Smooth muscle cell (in vitro differentiated cells): ENCODE measurements at regions not wholly inside any gene's neighbourhood (a gene's known extent, or its start where the extent isn't known, plus 50 kb on each side); places are given as distances from the start of the nearest gene placed in this dataset.

Experiments used
- DNase-seq: peaks from one replicate; lab custom pipeline; 2025; ENCODE audit not compliant: unreplicated experiment; lab: John Stamatoyannopoulos, UW
- H2AFZ ChIP-seq: fragments of 200-600 bp; sonication (generic); 2 replicates; pipeline ENCODE4 v1.6.0; 2016; ENCODE audit warnings: antibody characterized with exemption, low read depth, mild to moderate bottlenecking
- H3F3A ChIP-seq: fragments of 200-600 bp; sonication (generic); 2 replicates; pipeline ENCODE4 v1.6.0; 2017; ENCODE audit warnings: antibody characterized with exemption, low read depth
- H3K27ac ChIP-seq: fragments of 200-600 bp; sonication (generic); 2 replicates; pipeline ENCODE4 v1.5.1; 2016; ENCODE audit warnings: low read depth, mild to moderate bottlenecking
- H3K27me3 ChIP-seq: fragments of 200-600 bp; sonication (generic); 2 replicates; pipeline ENCODE4 v1.6.1; 2016; ENCODE audit warnings: low read depth, mild to moderate bottlenecking
- H3K36me3 ChIP-seq: fragments of 200-600 bp; sonication (generic); 2 replicates; pipeline ENCODE4 v1.5.1; 2016; ENCODE audit warnings: low read depth
- H3K4me1 ChIP-seq: fragments of 200-600 bp; sonication (generic); 2 replicates; pipeline ENCODE4 v1.5.1; 2016; ENCODE audit warnings: low read depth
- H3K4me2 ChIP-seq: fragments of 200-600 bp; sonication (generic); 2 replicates; pipeline ENCODE4 v1.6.0; 2016; ENCODE audit warnings: mild to moderate bottlenecking
- H3K4me3 ChIP-seq: fragments of 200-600 bp; sonication (generic); 2 replicates; pipeline ENCODE4 v1.5.1; 2016; ENCODE audit warnings: mild to moderate bottlenecking
- H3K79me2 ChIP-seq: fragments of 200-600 bp; sonication (generic); 2 replicates; pipeline ENCODE4 v1.6.0; 2016; ENCODE audit warnings: low read depth, mild to moderate bottlenecking
- H3K9ac ChIP-seq: fragments of 200-600 bp; sonication (generic); 2 replicates; pipeline ENCODE4 v1.6.0; 2016; ENCODE audit warnings: low read depth
- H3K9me3 ChIP-seq: fragments of 200-600 bp; sonication (generic); replicated peaks from 2 replicates; pipeline ENCODE4 v1.5.1; 2016; ENCODE audit warnings: low read depth
- H4K20me1 ChIP-seq: fragments of 200-600 bp; sonication (generic); 2 replicates; pipeline ENCODE4 v1.6.0; 2016; ENCODE audit warnings: low read depth
- WGBS: methylation state at CpG from one replicate; pipeline ENCODE4 v1.1.7; 2016; ENCODE audit warnings: low lambda C conversion rate; 5-methylcytosine and 5-hydroxymethylcytosine counted together
- TF ChIP-seq, protein P1 (sequence below): fragments of 200-600 bp; sonication (generic); IDR thresholded peaks from 2 replicates; pipeline ENCODE4 v1.5.1; 2017; ENCODE audit warnings: borderline replicate concordance, mild to moderate bottlenecking, antibody characterized with exemption; ENCODE audit not compliant: insufficient read depth, poor library complexity, severe bottlenecking

DNA sequence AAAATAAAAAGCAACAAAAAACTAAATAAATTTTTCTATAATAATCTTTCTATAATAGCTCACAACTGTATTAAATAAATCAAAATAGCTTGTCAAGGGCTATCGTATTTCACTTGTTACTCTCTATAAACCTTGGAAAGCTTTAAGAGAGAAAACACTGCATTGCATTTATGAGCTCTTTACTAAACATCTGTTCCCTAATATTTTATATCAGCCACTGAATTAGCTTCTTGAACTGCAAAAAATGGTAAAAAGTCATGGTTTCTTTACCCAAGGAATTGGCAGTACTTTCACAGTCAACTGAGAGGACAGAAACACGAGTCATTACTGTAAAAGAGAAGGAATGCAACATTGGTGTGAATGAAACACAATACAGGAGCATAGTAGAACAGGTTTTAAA, 671.2 kb downstream of the PCDH18 start:
- no peaks in the 10 kb centered on the region for H4K20me1 ChIP-seq
- TF ChIP-seq, protein P1, sequence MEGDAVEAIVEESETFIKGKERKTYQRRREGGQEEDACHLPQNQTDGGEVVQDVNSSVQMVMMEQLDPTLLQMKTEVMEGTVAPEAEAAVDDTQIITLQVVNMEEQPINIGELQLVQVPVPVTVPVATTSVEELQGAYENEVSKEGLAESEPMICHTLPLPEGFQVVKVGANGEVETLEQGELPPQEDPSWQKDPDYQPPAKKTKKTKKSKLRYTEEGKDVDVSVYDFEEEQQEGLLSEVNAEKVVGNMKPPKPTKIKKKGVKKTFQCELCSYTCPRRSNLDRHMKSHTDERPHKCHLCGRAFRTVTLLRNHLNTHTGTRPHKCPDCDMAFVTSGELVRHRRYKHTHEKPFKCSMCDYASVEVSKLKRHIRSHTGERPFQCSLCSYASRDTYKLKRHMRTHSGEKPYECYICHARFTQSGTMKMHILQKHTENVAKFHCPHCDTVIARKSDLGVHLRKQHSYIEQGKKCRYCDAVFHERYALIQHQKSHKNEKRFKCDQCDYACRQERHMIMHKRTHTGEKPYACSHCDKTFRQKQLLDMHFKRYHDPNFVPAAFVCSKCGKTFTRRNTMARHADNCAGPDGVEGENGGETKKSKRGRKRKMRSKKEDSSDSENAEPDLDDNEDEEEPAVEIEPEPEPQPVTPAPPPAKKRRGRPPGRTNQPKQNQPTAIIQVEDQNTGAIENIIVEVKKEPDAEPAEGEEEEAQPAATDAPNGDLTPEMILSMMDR: no peak
- H3K27me3 ChIP-seq: no peaks in the 10 kb centered on the region
- 66% methylated on average over 2 of the region's 2 CpGs for WGBS
- no peak overlapping the region for H3K9ac ChIP-seq
- no peaks in the 10 kb centered on the region for H3K9me3 ChIP-seq
- H3K79me2 ChIP-seq: no peaks in the 10 kb centered on the region
- no peak for DNase-seq
- no peak overlapping the region for H3K4me3 ChIP-seq
- no peak overlapping the region for H2AFZ ChIP-seq
- no peaks in the 10 kb centered on the region for H3F3A ChIP-seq
- H3K4me2 ChIP-seq: no peak overlapping the region
- no peaks in the 10 kb centered on the region for H3K36me3 ChIP-seq
- H3K4me1 ChIP-seq: peaks cover 4% of the 10 kb centered on the region
- H3K27ac ChIP-seq: no peak overlapping the region

DNA sequence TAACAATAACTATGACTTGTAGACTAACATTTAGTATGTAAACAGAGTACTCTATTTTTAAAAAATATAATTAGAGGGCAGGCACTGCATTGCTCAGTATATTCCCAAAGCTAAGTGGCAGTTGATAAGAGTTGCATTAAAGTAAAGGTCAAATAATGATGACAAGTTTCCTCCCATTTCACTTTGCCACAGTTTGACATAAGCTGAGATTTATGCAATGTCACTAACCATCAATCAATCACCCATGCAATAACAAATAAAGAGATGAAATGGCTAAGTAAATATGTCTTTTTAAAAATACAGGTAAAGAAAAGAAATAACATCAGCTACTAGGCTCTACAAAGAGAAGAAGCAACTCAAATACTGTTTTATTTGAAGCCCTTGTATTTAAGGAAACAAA, 673.4 kb downstream of the PCDH18 start:
- H3K79me2 ChIP-seq: no peaks in the 10 kb centered on the region
- no peak overlapping the region for H3K4me2 ChIP-seq
- H3K4me3 ChIP-seq: no peak overlapping the region
- H3K27me3 ChIP-seq: no peaks in the 10 kb centered on the region
- H3F3A ChIP-seq: no peaks in the 10 kb centered on the region
- no peaks in the 10 kb centered on the region for H3K4me1 ChIP-seq
- TF ChIP-seq, protein P1: no peak
- no peaks in the 10 kb centered on the region for H3K36me3 ChIP-seq
- DNase-seq: no peak
- no peaks in the 10 kb centered on the region for H3K9me3 ChIP-seq
- H2AFZ ChIP-seq: no peak overlapping the region
- no peaks in the 10 kb centered on the region for H4K20me1 ChIP-seq
- no peak overlapping the region for H3K27ac ChIP-seq
- H3K9ac ChIP-seq: no peak overlapping the region

DNA sequence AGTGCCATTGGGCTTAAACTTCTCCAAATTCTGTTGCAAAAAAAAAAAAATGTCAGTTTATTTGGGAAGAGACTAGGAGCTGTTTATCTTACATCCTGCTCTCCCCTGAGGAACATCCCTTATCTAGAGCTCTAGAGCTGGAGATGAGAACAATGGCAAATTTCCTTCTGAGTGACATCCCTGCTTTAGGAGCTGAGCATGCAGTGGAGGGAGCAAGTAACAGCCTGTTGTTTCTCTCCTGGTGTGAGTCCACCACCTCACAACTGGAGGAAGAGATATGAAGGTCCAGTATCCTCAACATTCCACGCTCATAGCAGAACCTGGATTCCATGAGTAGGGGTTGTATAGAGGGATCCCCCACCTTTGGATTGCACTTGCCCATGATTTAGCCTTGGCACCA, 676.4 kb downstream of the PCDH18 start:
- Histone ChIP-seq H3K4me3 (no peak overlapping the region), H3K79me2 (no peaks in the 10 kb centered on the region), H3F3A (no peaks in the 10 kb centered on the region), H3K9ac (no peak overlapping the region), H3K27me3 (no peaks in the 10 kb centered on the region), H2AFZ (no peak overlapping the region), H3K27ac (no peak overlapping the region), H3K36me3 (no peaks in the 10 kb centered on the region), H3K4me1 (no peaks in the 10 kb centered on the region), H4K20me1 (no peaks in the 10 kb centered on the region), H3K9me3 (no peaks in the 10 kb centered on the region), H3K4me2 (no peak overlapping the region)
- TF ChIP-seq, protein P1: no peak
- 96% methylated on average over 1 of the region's 1 CpG for WGBS
- no peak for DNase-seq

DNA sequence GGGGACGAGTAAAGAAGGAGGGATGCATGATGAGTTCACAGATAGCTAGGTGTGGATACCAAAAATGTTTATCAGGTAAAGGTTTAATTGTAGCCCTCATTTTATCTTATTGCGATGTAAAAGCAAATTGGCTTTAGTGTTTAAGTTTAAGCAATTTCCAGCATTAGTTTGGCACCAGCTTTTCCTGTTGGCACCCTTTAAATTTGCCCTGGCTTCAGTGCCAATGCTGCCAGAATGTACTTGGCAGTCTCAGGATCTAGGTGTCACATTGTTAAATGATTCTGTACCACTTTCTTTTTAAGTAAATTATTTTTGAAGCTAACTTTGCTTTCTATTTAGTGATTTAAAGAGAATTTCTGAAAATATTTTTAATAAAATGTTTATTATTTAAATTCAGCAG, 681.8 kb downstream of the PCDH18 start:
- no peak overlapping the region for H3K27ac ChIP-seq
- 87% methylated on average over 2 of the region's 2 CpGs for WGBS
- no peaks in the 10 kb centered on the region for H3K9me3 ChIP-seq
- no peaks in the 10 kb centered on the region for H3F3A ChIP-seq
- no peaks in the 10 kb centered on the region for H3K4me1 ChIP-seq
- H3K9ac ChIP-seq: no peak overlapping the region
- no peaks in the 10 kb centered on the region for H4K20me1 ChIP-seq
- no peak overlapping the region for H2AFZ ChIP-seq
- TF ChIP-seq, protein P1: no peak
- H3K4me2 ChIP-seq: no peak overlapping the region
- no peak for DNase-seq
- no peaks in the 10 kb centered on the region for H3K27me3 ChIP-seq
- no peaks in the 10 kb centered on the region for H3K79me2 ChIP-seq
- H3K36me3 ChIP-seq: no peaks in the 10 kb centered on the region
- no peak overlapping the region for H3K4me3 ChIP-seq
